Karpas-422 (cell line): ENCODE measurements at regions not wholly inside any gene's neighbourhood (a gene's known extent, or its start where the extent isn't known, plus 50 kb on each side); places are given as distances from the start of the nearest gene placed in this dataset.

Experiments used
- DNase-seq: peaks from one replicate; pipeline ENCODE4 v3.0.0-alpha.2; 2015
- H2AFZ ChIP-seq: fragments of 200-600 bp; sonication (generic); 2 replicates; pipeline ENCODE4 v1.6.1; 2014; ENCODE audit warnings: antibody characterized with exemption, low read length, mixed read lengths
- H3K27ac ChIP-seq: fragments of 200-600 bp; sonication (generic); 2 replicates; pipeline ENCODE4 v1.5.1; 2014; ENCODE audit warnings: mild to moderate bottlenecking, low read length, moderate library complexity
- H3K27me3 ChIP-seq: fragments of 200-600 bp; sonication (generic); 2 replicates; pipeline ENCODE4 v1.6.1; 2014; ENCODE audit warnings: low read length, mixed read lengths
- H3K36me3 ChIP-seq: fragments of 200-600 bp; sonication (generic); 2 replicates; pipeline ENCODE4 v1.6.1; 2014; ENCODE audit warnings: low read length, mixed read lengths; ENCODE audit not compliant: insufficient read depth
- H3K4me1 ChIP-seq: fragments of 200-600 bp; sonication (generic); 2 replicates; pipeline ENCODE4 v1.6.1; 2014; ENCODE audit warnings: mild to moderate bottlenecking, low read length, mixed read lengths
- H3K4me2 ChIP-seq: fragments of 200-600 bp; sonication (generic); 2 replicates; pipeline ENCODE4 v1.6.1; 2014; ENCODE audit warnings: low read length, low read depth, mild to moderate bottlenecking; ENCODE audit not compliant: poor library complexity, severe bottlenecking
- H3K4me3 ChIP-seq: fragments of 200-600 bp; sonication (generic); 2 replicates; pipeline ENCODE4 v1.5.1; 2014; ENCODE audit warnings: mild to moderate bottlenecking, antibody characterized with exemption, low read length, mixed read lengths
- H3K79me2 ChIP-seq: fragments of 200-600 bp; sonication (generic); 2 replicates; pipeline ENCODE4 v1.6.1; 2014; ENCODE audit warnings: mild to moderate bottlenecking, low read length, mixed read lengths
- H3K9ac ChIP-seq: fragments of 200-600 bp; sonication (generic); 2 replicates; pipeline ENCODE4 v1.6.0; 2014; ENCODE audit warnings: low read length
- H3K9me2 ChIP-seq: fragments of 200-600 bp; sonication (generic), shearing (Covaris generic); replicated peaks from 2 replicates; pipeline ENCODE4 v1.6.0; 2014; ENCODE audit warnings: mild to moderate bottlenecking, low read length, moderate library complexity; ENCODE audit not compliant: insufficient read depth
- H3K9me3 ChIP-seq: fragments of 300-700, 200-600 bp; sonication (generic); 2 replicates; pipeline ENCODE4 v1.6.1; 2014; ENCODE audit warnings: low read length, mixed read lengths
- H4K20me1 ChIP-seq: fragments of 200-600 bp; sonication (generic); 2 replicates; pipeline ENCODE4 v1.6.1; 2014; ENCODE audit warnings: mild to moderate bottlenecking, antibody characterized with exemption, low read length, low read depth; ENCODE audit not compliant: insufficient read depth

- Histone ChIP-seq H3K4me3 (no peak overlapping the region), H3K27me3 (0 out of 2 replicates have a peak, but pooled peaks cover 2% of the 10 kb centered on the region), H3K9me2 (no peaks in the 10 kb centered on the region), H2AFZ (no peak overlapping the region), H3K4me2 (no peak overlapping the region), H3K4me1 (no peaks in the 10 kb centered on the region), H3K36me3 (no peaks in the 10 kb centered on the region), H3K27ac (no peak overlapping the region), H3K79me2 (no peaks in the 10 kb centered on the region), H4K20me1 (no peaks in the 10 kb centered on the region), H3K9ac (no peak overlapping the region), H3K9me3 (no peaks in the 10 kb centered on the region)
- no peak for DNase-seq
These were observed 201.5 kb downstream of the KCNJ2 start for GRCh38 chr17:70370816-70371215.

- H3K79me2 ChIP-seq = no peaks in the 10 kb centered on the region
- no peaks in the 10 kb centered on the region for H4K20me1 ChIP-seq
- H3K4me3 ChIP-seq = no peak overlapping the region
- no peaks in the 10 kb centered on the region for H3K9me2 ChIP-seq
- H3K27me3 ChIP-seq = 0 out of 2 replicates have a peak, but pooled peaks cover 2% of the 10 kb centered on the region
- H2AFZ ChIP-seq = no peak overlapping the region
- no peak overlapping the region for H3K4me2 ChIP-seq
- H3K36me3 ChIP-seq = no peaks in the 10 kb centered on the region
- H3K9ac ChIP-seq = no peak overlapping the region
- no peaks in the 10 kb centered on the region for H3K4me1 ChIP-seq
- H3K27ac ChIP-seq = no peak overlapping the region
- DNase-seq = no peak
- H3K9me3 ChIP-seq = no peaks in the 10 kb centered on the region
These were observed 204.0 kb downstream of the KCNJ2 start for GRCh38 chr17:70373369-70373768.

- Histone ChIP-seq H3K27me3 (0 out of 2 replicates have a peak, but pooled peaks cover 2% of the 10 kb centered on the region), H3K9me3 (no peaks in the 10 kb centered on the region), H3K4me3 (no peak overlapping the region), H3K9me2 (no peaks in the 10 kb centered on the region), H3K36me3 (no peaks in the 10 kb centered on the region), H3K79me2 (no peaks in the 10 kb centered on the region), H3K27ac (no peak overlapping the region), H3K4me2 (no peak overlapping the region), H4K20me1 (no peaks in the 10 kb centered on the region), H2AFZ (no peak overlapping the region), H3K9ac (no peak overlapping the region), H3K4me1 (no peaks in the 10 kb centered on the region)
- DNase-seq = no peak
These were observed 205.2 kb downstream of the KCNJ2 start for GRCh38 chr17:70374496-70374895.

- 0 out of 2 replicates have a peak, but pooled peaks cover 2% of the 10 kb centered on the region for H3K27me3 ChIP-seq
- no peak overlapping the region for H3K4me2 ChIP-seq
- H3K4me3 ChIP-seq = no peak overlapping the region
- H3K9me2 ChIP-seq = no peaks in the 10 kb centered on the region
- no peak overlapping the region for H3K9ac ChIP-seq
- no peaks in the 10 kb centered on the region for H3K4me1 ChIP-seq
- no peak overlapping the region for H2AFZ ChIP-seq
- DNase-seq = no peak
- no peaks in the 10 kb centered on the region for H4K20me1 ChIP-seq
- H3K36me3 ChIP-seq = no peaks in the 10 kb centered on the region
- H3K27ac ChIP-seq = no peak overlapping the region
- no peaks in the 10 kb centered on the region for H3K79me2 ChIP-seq
- H3K9me3 ChIP-seq = no peaks in the 10 kb centered on the region
These were observed 206.1 kb downstream of the KCNJ2 start for GRCh38 chr17:70375406-70375805.

- no peaks in the 10 kb centered on the region for H4K20me1 ChIP-seq
- H3K27me3 ChIP-seq = no peaks in the 10 kb centered on the region
- no peak overlapping the region for H2AFZ ChIP-seq
- H3K9me3 ChIP-seq = no peaks in the 10 kb centered on the region
- H3K79me2 ChIP-seq = no peaks in the 10 kb centered on the region
- no peak overlapping the region for H3K27ac ChIP-seq
- no peaks in the 10 kb centered on the region for H3K36me3 ChIP-seq
- H3K4me3 ChIP-seq = no peak overlapping the region
- no peaks in the 10 kb centered on the region for H3K9me2 ChIP-seq
- no peaks in the 10 kb centered on the region for H3K4me1 ChIP-seq
- no peak overlapping the region for H3K4me2 ChIP-seq
- no peak overlapping the region for H3K9ac ChIP-seq
- DNase-seq = no peak
These were observed 206.8 kb downstream of the KCNJ2 start for GRCh38 chr17:70375813-70376770.

- no peak overlapping the region for H3K4me3 ChIP-seq
- DNase-seq = no peak
- no peak overlapping the region for H3K27ac ChIP-seq
- H3K9me3 ChIP-seq = no peaks in the 10 kb centered on the region
- H2AFZ ChIP-seq = no peak overlapping the region
- no peak overlapping the region for H3K4me2 ChIP-seq
- H3K4me1 ChIP-seq = no peaks in the 10 kb centered on the region
- no peaks in the 10 kb centered on the region for H4K20me1 ChIP-seq
- H3K9ac ChIP-seq = no peak overlapping the region
- H3K36me3 ChIP-seq = no peaks in the 10 kb centered on the region
- H3K9me2 ChIP-seq = no peaks in the 10 kb centered on the region
- H3K27me3 ChIP-seq = no peaks in the 10 kb centered on the region
- no peaks in the 10 kb centered on the region for H3K79me2 ChIP-seq
These were observed 208.3 kb downstream of the KCNJ2 start for GRCh38 chr17:70377654-70378053.

GRCh38 chr17:70378076-70378475 is 208.7 kb downstream of the KCNJ2 start:
- Histone ChIP-seq H3K36me3 (no peaks in the 10 kb centered on the region), H3K27me3 (no peaks in the 10 kb centered on the region), H3K9me3 (no peaks in the 10 kb centered on the region), H3K9ac (no peak overlapping the region), H2AFZ (no peak overlapping the region), H3K79me2 (no peaks in the 10 kb centered on the region), H3K27ac (no peak overlapping the region), H3K4me1 (no peaks in the 10 kb centered on the region), H3K9me2 (no peaks in the 10 kb centered on the region), H3K4me2 (no peak overlapping the region), H3K4me3 (no peak overlapping the region), H4K20me1 (no peaks in the 10 kb centered on the region)
- no peak for DNase-seq

GRCh38 chr17:70379945-70380344 is 210.6 kb downstream of the KCNJ2 start:
- Histone ChIP-seq H3K4me1 (no peaks in the 10 kb centered on the region), H3K9ac (no peak overlapping the region), H3K79me2 (no peaks in the 10 kb centered on the region), H3K4me3 (no peak overlapping the region), H3K36me3 (no peaks in the 10 kb centered on the region), H4K20me1 (no peaks in the 10 kb centered on the region), H3K4me2 (no peak overlapping the region), H3K9me3 (no peaks in the 10 kb centered on the region), H3K27ac (no peak overlapping the region), H3K9me2 (no peaks in the 10 kb centered on the region), H2AFZ (no peak overlapping the region), H3K27me3 (no peaks in the 10 kb centered on the region)
- no peak for DNase-seq
